ENCODE measurements at regions not wholly inside any gene's neighbourhood (a gene's known extent, or its start where the extent isn't known, plus 50 kb on each side); places are given as distances from the start of the nearest gene placed in this dataset.
"Not testable (repeated sequence)": the region's sequence is repeated elsewhere in the genome, so short reads cannot be mapped to it uniquely, and the experiment has no call there.

DNA sequence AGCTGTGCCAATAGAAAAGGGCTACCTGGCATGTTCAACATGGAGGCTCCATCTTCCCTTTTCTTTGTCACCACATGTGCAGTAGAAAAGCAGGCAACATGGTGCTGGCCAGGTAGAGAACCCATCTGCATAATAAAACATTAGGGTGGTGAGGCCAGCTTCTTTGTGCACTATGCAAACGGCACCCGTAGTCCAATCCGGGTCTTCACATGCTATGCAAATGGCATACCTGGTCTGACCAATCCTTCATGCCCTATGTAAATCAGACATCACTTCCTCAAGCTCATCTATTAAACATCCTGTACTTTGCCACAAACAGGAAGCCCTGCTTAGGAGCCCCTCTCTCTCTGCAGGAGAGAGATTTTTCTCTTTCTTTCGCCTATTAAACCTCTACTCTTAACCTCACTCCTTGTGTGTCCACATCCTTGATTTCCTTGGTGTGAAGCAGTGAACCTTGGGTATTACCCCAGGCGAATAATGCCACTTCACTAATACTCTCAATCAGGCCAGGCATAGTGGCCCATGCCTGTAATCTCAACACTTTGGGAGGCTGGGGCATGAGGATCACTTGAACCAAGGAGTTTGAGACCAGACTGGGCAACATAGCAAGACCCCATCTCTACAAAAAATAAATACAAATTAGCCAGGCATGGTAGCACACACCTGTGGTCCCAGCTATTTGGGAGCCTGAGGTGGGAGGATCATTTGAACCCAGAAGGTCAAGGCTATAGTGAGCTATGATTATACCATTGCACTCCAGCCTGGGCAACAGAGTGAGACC, 111.3 kb upstream of the MRI1 start:
- DNase-seq (ENCODE audit: low read depth in 3 of 3, low spot score in 1 of 3), result no peak

DNA sequence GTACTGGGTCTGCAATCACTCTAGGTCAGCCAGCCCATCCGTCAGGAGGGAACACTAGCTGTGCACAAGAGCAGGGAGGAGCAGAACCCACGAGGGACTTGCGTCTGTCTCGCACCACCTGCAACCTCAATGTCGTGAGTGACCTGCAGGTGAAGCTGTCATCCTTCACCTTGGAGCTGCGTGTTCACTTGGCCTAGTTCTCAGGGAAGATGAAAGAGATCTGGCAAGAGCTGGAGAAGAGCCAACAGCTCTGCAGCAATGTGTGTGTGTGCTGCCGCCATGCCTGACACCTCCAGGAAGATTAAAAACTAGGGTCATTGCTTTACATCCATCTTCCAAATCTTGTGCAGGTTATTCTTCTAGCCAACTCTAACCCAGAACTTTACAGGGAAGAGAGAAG, 117.6 kb upstream of the MRI1 start:
- no peak for DNase-seq (ENCODE audit: low read depth in 3 of 3, low spot score in 1 of 3)

DNA sequence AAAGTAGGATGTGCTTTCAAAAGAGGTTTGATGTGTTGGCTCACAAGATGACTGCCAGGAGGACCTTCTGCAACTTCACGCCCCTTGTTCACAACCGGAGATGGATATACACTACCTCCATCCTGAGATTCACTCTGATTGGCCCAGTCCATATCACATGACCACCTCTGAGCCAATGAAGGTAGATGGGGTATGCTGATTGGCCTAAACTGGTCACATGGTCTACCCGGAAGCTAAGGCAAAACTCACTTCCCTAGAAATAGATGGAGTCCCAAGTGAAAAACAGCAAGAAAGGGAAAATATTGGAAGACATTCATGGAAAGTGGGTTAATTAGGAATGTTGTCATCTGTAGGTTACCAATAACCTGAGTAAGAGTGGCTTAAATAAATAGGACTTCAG, 119.7 kb upstream of the MRI1 start:
- DNase-seq (ENCODE audit: low read depth in 3 of 3, low spot score in 1 of 3), result no peak

DNA sequence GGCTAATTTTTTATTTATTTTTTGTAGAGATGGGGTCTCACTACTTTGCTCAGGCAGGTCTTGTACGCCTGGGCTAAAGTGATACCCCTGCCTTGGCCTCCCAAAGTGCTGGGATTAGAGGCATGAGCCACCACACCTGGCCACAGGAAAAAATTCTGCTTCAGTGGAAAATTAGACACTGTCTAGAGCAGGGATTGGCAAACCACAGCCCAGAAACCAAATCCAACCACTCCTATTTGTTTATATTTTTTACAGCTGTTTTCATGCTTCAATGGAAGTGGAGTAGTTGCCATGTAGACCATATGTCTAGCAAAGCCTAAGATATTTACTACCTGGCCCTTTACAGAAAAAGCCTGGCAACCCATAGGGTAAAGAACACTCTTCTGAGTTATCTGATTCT, 123.7 kb upstream of the MRI1 start:
- DNase-seq (ENCODE audit: low read depth in 3 of 3, low spot score in 1 of 3), result no peak

DNA sequence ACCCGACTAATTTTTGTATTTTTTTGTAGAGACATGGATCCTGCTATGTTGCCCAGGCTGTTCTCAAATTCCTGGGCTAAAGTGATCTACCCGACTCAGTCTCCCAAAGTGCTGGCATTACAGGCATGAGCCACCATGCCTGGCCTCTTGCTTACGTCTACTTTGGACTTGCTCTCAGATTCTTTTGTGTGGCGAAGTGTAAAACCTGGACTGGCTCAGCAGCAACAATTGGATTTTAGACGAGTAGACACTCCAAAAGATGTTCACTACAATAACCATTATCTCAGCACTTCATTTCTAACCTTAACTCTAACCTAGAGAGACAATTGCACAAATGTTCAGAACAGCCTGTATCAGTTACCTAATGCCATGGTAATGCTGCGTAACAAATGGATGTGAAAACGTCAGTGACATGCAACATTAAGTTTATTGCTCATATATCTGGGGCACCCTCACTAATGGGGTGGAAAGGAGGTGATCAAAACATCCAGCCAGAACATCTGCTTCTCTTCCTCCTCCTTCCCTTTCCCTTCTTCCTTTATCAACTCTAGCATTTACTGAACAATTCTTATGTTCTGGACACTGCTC, 124.9 kb upstream of the MRI1 start:
- no peak for DNase-seq (ENCODE audit: low read depth in 3 of 3, low spot score in 1 of 3)

DNA sequence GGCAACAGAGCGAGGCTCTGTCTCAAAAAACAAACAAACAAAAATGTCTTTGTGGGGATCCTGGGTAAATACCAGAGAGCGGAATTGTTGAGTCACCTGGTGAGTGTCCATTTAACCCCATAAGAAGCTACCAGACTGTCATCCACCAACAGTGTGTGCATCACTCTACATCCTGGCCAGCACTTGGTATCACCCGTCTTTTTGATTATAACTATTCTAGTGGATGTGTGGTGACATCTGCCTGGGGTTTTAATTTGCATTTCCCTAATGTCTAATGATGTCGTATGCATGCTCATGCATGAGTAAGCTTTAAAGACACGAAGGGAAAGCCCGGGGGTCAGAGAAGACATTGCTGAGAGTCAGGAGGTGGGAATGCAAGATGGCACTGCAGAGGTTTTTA, 126.7 kb upstream of the MRI1 start:
- DNase-seq (ENCODE audit: low read depth in 3 of 3, low spot score in 1 of 3), result no peak

DNA sequence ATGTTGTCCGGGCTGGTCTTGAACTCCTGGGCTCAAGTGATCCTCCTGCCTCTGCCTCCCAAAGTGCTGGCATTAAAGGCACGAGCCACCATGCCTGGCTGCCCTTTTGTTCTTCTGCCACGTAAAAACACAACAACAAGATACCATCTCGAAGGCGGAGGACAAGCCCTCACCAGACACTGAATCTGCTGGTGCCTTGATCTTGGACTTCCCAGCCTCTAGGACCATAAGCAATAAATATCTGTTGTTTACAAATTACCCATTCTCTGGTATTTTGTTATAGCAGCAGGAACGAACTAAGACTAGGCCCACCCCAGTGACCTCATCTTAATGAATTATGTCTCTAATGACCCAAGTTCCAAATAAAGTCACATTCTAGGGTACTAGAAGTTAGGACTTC, 128.4 kb upstream of the CACNA1A start:
- DNase-seq (ENCODE audit: low read depth in 3 of 3, low spot score in 1 of 3), result no peak

DNA sequence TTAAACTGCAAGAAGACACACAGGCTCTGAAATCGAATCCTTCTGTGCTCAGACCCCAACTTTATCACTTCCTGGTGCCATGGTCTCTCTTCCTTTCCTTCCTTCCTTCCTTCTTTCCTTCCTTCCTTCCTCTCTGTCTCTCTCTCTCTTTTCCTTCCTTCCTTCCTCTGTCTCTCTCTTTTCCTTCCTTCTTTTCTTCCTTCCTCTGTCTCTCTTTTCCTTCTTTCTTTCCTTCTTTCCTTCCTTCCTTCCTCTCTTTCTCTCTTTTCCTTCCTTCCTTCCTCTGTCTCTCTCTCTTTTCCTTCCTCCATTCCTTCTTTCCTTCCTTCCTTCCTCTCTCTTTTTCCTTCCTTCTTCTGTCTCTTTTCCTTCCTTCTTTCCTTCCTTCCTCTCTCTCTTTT, 127.2 kb upstream of the CACNA1A start:
- no peak for DNase-seq (ENCODE audit: low read depth in 3 of 3, low spot score in 1 of 3)

DNA sequence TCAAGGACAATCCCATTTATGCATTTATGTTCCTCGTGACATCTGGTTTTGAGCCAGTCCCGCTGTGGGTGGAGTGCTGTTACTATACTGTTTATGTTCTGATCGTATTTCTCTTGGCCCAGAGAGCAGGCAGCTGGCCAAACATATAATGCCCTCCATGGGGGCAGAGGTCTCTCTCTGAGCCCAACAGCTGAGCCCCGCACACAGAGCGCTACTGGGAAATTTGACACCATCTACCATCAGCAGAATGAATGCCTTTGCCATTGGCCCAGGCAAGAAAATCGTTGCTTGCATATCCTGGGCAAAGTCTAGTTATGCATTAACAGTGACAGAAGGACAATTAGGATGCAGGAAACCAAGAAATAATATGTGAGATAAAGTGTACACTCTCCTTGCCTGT, 126.8 kb upstream of the CACNA1A start:
- DNase-seq (ENCODE audit: low read depth in 3 of 3, low spot score in 1 of 3), result no peak

DNA sequence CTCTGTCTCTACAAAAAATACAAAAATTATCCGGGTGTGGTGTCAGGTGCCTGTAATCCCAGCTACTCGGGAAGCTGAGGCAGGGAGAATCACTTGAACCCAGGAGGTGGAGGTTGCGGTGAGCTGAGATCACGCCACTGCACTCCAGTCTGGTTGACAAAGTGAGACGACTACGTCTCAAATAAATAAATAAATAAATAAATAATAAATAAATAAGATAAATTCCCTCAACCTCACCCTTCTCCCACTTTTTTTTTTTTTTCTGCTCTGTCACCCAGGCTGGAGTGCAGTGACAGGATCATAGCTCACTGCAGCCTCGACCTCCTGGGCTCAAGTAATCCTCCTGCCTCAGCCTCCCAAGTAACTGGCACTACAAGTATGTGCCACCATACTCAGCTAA, 125.9 kb upstream of the CACNA1A start:
- not testable (repeated sequence) for DNase-seq (ENCODE audit: low read depth in 3 of 3, low spot score in 1 of 3)

DNA sequence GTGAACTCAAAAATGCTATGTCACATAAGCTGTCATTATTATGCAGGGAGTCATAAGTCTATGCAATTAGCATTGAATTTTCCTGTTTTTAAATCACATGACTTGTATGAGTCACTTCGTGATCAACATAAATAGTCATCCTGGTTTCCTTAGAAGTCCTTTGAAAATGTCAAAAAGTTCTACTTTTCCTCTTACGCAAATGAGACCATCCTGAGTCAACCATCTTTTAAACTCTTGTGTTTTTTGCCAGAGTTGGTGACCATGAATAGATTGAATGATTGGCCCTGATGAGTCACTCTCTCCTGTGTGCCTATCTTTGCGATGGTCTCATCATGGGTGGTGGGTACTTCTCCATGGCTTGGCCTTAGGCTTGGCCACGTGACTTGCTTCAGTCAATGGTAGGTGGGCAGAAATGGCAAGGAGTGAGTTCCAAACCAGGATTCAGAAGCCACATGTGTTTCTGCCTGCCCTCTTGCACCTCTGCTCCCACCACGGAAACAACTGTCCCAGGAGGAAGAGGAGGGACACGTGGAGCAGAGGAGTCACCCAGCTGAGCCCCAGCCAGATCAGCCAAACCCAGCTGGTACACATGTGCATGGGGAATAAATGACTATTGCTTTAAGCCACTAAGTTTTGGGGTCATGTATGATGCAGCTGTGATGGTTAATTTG, 123.5 kb upstream of the CACNA1A start:
- DNase-seq (ENCODE audit: low read depth in 3 of 3, low spot score in 1 of 3), result no peak

DNA sequence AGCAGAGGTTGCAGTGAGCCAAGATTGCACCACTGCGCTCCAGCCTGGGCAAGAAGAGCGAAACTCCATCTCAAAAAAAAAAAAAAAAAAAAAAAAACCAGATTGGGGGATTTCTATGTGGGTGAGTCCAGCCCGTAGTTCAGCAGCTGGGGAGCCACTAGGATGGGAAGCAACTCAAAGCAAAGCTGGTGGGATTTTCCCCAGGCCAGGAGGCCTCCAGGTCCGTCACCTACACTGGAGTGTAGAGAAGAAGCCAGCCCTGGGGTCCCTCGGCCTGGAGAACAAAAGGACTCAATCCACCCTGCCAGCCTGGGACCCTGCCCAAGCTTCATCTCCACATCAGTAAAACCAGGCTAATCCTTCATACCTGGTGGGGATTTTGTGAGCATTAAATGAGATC, 121.3 kb upstream of the CACNA1A start:
- no peak for DNase-seq (ENCODE audit: low read depth in 3 of 3, low spot score in 1 of 3)

DNA sequence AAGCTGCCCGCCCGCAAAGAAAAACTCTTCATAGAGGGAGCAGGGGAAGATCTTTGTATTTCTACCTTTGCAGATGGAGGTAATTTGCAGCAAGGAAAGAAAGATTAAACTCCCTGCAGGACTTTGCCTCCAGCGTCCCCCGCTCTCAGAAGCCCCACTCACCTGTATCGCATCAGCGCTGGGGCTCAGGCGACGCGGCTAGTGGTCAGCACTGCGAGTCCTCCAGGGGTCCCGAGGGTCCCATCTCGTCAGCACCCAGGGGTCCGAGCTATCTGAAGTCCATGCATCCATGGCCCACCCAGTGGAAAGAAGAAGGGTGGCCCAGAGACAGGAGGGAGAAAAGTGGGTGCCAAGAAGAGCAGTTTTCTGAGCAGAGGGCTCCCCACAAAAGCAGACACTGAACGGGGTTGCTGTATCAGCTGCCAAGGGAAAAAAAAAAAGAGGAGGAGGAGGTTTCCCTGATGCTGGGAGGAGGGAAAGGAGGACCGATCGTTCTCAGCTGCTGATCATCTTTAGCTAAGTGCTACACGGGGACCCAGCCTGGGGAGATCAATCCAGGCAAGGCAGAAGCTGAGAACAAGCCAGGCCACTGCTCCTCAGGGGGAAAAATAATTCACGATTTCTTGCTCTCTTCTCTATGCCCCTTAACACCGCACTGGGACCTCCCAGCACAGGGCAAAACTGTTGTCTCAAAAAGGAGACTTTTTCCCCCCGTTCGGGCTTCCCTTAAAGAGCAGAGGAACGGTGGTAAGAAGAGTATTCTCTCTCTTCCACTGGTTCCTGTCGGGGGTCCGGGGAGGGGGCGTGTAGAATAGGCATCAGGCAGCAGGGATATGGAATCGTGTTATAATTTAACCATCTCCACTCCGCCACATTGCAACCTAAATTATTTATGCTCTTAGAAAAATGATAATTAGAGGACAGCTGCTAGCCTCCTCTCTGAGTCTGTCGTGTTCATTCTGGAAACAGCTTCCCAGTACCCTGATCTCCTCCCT, 117.7 kb upstream of the CACNA1A start:
- DNase-seq (ENCODE audit: low read depth in 3 of 3, low spot score in 1 of 3), result no peak

DNA sequence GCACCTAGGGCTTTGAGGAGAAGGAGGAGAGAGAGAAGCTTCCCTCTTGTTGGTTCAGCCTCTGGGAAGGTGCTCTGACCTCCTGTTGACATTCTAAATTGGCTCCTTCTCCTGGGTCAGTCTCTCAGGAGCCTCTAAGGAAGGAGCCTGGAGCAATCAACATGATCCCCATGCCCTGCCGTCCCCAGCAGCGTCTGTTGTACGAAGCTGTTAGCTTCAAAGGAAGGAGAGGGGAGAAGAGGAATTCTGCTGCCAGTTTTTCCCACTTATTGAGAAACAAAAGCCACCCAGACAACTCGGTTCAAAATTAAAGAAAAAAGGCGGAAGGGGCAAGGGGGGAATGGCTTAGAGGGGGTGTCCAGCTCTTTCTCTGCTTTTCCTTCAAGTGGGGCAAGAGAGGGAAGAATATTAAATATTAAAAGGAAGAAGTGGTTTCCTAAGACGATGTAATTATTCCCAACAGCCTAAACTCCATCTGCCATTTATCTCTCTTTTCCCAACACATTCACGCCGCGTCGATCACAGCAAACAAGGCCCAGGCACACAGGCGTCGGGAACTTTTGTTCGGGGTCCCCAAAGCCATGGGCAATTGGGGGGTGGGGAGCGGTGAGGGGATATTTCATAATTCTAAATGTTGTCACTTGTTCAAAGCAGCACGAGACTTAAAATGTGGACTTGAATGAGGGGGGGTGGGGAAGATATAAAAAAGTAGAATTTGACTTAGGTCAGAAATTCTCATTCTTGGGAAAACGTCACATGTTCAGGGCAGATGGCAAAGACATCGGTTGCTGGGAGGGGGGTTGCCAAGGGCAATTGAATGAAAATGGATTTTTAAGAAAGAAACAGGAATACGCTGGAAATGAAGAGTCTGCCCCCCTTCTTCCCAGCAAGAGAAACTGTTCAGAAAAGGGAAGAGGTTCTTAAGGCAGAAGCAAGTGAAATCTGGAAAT, 116.8 kb upstream of the CACNA1A start:
- no peak for DNase-seq (ENCODE audit: low read depth in 3 of 3, low spot score in 1 of 3)

DNA sequence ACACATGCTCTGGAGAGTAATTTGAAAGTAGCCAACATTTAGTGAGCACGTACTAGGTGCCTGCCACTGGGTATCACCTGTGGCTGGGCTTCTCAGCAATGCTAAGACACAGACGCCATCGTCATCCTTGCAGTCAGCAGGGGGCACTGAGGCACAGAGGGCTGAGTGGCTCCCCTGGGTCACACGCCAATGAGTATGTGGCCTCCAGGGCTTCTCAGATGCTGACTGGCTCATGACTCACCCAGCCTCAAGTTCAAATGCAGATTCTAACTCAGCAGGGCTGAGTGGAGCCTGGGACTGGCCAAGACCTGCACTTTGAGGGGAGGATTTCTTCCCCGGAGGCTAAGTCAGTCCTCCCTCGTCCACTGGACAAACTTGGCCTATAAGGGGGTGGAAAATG, 115.1 kb upstream of the CACNA1A start:
- DNase-seq (ENCODE audit: low read depth in 3 of 3, low spot score in 1 of 3), result peak in 1 of 3 donors; percentile 7

DNA sequence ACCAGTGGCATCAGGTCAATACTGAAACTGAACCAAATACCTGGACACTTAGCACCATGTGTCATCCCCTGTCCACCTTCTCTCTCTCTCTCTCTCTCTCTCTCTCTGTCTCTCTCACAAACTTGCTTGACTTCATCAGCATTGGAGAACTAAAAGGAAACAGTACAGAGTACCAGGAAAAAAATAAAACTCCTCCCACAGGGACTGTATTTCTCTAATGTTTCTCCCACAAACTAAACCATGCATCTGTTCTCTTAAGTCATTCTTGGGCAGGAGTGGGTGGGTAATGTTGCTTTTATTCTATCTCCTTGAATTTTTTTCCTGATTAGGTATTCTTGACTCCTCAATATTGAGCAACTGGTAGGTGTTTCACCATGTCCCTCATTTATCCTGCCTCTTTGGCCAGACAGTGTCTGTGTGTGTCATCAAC, 112.9 kb upstream of the CACNA1A start:
- no peak for DNase-seq (ENCODE audit: low read depth in 3 of 3, low spot score in 1 of 3)

DNA sequence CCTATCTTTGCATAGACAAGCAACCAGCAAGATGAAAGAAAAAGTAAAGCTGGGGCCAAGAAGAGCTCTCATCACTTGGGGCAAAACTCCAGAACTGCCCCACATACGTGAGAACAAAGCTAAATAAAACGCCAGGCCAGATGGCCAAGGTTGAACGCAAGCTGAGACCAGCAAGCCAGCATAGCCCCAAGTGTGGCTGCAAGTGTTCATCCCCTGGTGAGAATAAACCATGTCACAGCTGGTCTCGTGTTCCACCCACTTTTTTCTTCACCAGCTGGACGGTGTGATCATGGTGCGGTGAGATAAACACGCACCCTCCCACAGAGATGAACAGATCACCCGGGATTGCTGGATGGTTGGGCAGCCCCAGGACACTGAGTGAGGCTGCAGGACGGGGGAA, 109.6 kb upstream of the CACNA1A start:
- DNase-seq (ENCODE audit: low read depth in 3 of 3, low spot score in 1 of 3), result no peak

DNA sequence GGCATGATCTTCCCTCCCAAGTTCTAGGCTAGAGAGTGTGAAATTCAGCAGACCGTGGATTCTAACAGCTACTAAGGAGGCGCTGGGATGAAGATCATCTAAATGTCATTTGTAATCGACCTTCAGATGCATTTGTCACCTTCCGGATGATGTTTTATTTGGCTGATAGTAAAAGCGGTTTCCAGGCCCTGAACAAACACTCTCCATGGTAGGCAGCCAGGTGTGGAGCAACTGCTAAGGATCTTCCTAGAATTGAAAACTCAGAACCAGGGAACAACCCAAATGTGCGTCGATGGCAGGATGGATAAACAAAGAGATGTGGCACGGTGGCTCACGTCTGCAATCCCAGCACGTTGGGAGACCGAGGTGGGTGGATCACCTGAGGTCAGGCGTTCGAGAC, 107.2 kb upstream of the CACNA1A start:
- no peak for DNase-seq (ENCODE audit: low read depth in 3 of 3, low spot score in 1 of 3)

DNA sequence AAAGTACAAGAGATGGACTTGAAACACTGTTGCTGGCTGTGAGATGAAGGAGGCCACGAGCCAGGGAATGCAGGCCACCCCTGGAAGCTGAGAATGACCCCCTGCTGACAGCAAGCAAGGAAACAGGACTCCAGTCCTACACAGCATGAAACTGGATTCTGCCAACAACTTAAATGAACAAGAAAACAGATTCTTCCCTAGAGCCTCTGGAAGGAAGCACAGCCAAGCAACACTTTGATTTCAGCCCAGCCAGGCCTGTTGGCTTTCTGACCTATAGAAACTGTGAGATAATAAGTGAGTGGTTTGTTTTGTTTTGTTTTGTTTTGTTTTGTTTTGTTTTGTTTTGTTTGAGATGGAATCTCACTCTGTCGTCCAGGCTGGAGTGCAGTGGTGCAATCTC, 105.3 kb upstream of the CACNA1A start:
- no peak for DNase-seq (ENCODE audit: low read depth in 3 of 3, low spot score in 1 of 3)

DNA sequence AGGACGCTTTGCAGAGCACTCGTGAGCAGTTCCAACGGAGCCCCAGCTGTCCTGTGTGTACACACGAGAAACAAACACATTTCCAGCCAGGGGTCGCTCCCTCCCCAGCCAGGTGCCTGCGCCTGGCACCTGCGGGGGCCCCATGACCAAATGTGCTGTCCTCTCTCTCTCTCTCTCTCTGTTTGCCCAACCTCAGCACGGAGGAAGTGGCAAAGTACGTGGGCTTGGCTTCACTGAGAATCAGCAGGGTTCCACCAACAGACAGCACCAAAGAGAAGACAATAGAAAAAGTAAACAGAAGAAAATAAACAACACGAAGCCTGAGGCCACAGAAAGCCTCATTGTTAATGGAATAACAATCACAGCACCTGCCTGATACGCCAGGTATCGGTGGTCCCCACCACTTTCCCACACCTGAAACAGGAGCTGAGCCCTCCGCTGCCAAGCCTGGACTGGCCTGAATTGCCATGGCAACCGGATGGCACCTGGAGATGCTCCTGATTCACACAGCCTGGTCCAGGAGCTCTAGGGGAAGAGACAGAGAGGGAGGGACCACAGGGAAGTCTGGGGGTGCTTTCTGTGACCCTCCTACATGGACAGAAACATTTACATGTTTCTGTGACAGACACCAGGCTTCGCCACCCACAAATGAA, 103.9 kb upstream of the CACNA1A start:
- DNase-seq (ENCODE audit: low read depth in 3 of 3, low spot score in 1 of 3), result no peak
